ENCODE measurements at regions not wholly inside any gene's neighbourhood (a gene's known extent, or its start where the extent isn't known, plus 50 kb on each side); places are given as distances from the start of the nearest gene placed in this dataset.

DNA sequence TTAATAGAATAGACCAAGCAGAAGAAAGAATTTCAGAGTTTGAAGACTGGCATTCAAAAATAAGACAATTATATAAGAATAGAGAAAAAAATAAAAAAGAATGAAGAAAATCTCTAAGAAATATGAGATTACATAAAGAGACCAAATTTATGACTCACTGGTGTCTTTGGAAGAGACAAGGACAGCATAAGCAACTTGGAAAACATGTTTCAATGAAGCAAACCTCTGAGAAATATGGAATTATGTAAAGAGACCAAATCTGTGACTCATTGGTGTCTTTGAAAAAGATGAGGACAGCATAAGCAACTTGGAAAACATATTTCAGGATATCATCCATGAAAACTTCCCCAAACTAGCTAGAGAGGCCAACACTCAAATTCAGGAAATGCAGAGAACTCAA lies 60.4 kb upstream of the LYPLAL1 start:
- H3K27me3 Mint-ChIP-seq (ENCODE audit: low read depth in 3 of 3): peaks cover 3 to 6% (median 4%) of the 10 kb centered on the region in 3 donors

DNA sequence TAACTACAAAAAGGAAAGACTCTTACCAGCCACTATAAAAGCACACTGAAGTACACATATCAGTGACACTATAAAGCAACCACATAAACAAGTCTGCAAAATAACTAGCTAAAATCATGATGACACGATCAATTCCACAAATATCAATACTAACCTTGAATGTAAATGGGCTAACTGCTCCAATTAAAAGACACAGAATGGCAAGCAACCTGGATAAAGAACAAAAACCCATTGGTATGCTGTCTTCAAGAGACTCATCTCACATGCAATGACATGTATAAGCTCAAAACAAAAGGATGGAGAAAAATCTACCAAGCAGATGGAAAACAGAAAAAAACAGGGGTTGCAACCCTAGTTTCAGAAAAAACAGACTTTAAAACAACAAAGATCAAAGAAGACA lies 59.7 kb upstream of the LYPLAL1 start:
- WGBS (ENCODE audit: insufficient coverage): no CpG with 5 or more reads among the region's 1 CpG
- H3K36me3 Mint-ChIP-seq: no peaks in the 10 kb centered on the region
- no peaks in the 10 kb centered on the region for H3K4me1 Mint-ChIP-seq

More for the DNA sequence above, 60.4 kb upstream of the LYPLAL1 start:
- TF ChIP-seq, protein P1, sequence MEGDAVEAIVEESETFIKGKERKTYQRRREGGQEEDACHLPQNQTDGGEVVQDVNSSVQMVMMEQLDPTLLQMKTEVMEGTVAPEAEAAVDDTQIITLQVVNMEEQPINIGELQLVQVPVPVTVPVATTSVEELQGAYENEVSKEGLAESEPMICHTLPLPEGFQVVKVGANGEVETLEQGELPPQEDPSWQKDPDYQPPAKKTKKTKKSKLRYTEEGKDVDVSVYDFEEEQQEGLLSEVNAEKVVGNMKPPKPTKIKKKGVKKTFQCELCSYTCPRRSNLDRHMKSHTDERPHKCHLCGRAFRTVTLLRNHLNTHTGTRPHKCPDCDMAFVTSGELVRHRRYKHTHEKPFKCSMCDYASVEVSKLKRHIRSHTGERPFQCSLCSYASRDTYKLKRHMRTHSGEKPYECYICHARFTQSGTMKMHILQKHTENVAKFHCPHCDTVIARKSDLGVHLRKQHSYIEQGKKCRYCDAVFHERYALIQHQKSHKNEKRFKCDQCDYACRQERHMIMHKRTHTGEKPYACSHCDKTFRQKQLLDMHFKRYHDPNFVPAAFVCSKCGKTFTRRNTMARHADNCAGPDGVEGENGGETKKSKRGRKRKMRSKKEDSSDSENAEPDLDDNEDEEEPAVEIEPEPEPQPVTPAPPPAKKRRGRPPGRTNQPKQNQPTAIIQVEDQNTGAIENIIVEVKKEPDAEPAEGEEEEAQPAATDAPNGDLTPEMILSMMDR (IDR thresholded peaks at IDR 0.05): no peak
- no peak overlapping the region for H3K4me3 ChIP-seq (replicated peaks in 1 of 3; ENCODE audit: low read depth in 2 of 3, low read length in 3 of 3)
- no peak overlapping the region for H3K9ac ChIP-seq (ENCODE audit: insufficient read depth, low read length, poor library complexity, severe bottlenecking)
- H2AFZ ChIP-seq (ENCODE audit: insufficient read depth, low read depth, low read length, poor library complexity, severe bottlenecking): no peak overlapping the region
- no peaks in the 10 kb centered on the region for H3K4me1 Mint-ChIP-seq
- no peaks in the 10 kb centered on the region for H3K36me3 ChIP-seq (replicated peaks in 1 of 2; ENCODE audit: control insufficient read depth in 1 of 2, insufficient read depth in 2 of 2, low read length in 2 of 2)
- H3K27ac ChIP-seq (ENCODE audit: low read depth in 1 of 2, low read length in 2 of 2): no peak overlapping the region
- H3K79me2 ChIP-seq (ENCODE audit: insufficient read depth, low read length): no peaks in the 10 kb centered on the region
- H3K27me3 ChIP-seq (ENCODE audit: control insufficient read depth in 2 of 2, insufficient read depth in 2 of 2, low read length in 2 of 2): no peaks in the 10 kb centered on the region
- peaks cover 10 to 20% of the 10 kb centered on the region in 2 donors for H3K9me3 ChIP-seq (replicated peaks in 1 of 2; ENCODE audit: control insufficient read depth in 1 of 2, insufficient read depth in 1 of 2, low read length in 2 of 2)
- H4K20me1 ChIP-seq (ENCODE audit: insufficient read depth, low read length): no peaks in the 10 kb centered on the region
- H3K36me3 Mint-ChIP-seq: no peaks in the 10 kb centered on the region
- no peak for DNase-seq
- H3K4me2 ChIP-seq (replicated peaks; ENCODE audit: extremely low read depth, low read length, poor library complexity, severe bottlenecking): no peak overlapping the region
- no peak overlapping the region for H3K27ac Mint-ChIP-seq
- H3K9me3 Mint-ChIP-seq: peaks cover 10 to 25% (median 19%) of the 10 kb centered on the region in 7 donors
- peak overlapping the region in 1 of 2 donors; percentile 14 for H3K4me3 Mint-ChIP-seq
- intact Hi-C loops (cut with micrococcal nuclease): no loop called here
- no peaks in the 10 kb centered on the region for H3K4me1 ChIP-seq (ENCODE audit: control insufficient read depth in 1 of 2, insufficient read depth in 2 of 2, low read length in 2 of 2)

More for the DNA sequence above, 59.7 kb upstream of the LYPLAL1 start:
- Histone ChIP-seq H3K4me2 (replicated peaks; ENCODE audit: extremely low read depth, low read length, poor library complexity, severe bottlenecking) (no peak overlapping the region), H3K9ac (ENCODE audit: insufficient read depth, low read length, poor library complexity, severe bottlenecking) (no peak overlapping the region), H3K4me1 (ENCODE audit: control insufficient read depth in 1 of 2, insufficient read depth in 2 of 2, low read length in 2 of 2) (no peaks in the 10 kb centered on the region), H3K4me3 (replicated peaks in 1 of 3; ENCODE audit: low read depth in 2 of 3, low read length in 3 of 3) (no peak overlapping the region), H3K27ac (ENCODE audit: low read depth in 1 of 2, low read length in 2 of 2) (no peak overlapping the region), H3K36me3 (replicated peaks in 1 of 2; ENCODE audit: control insufficient read depth in 1 of 2, insufficient read depth in 2 of 2, low read length in 2 of 2) (no peaks in the 10 kb centered on the region), H3K9me3 (replicated peaks in 1 of 2; ENCODE audit: control insufficient read depth in 1 of 2, insufficient read depth in 1 of 2, low read length in 2 of 2) (peaks cover 10 to 20% of the 10 kb centered on the region in 2 donors), H3K79me2 (ENCODE audit: insufficient read depth, low read length) (no peaks in the 10 kb centered on the region), H3K27me3 (ENCODE audit: control insufficient read depth in 2 of 2, insufficient read depth in 2 of 2, low read length in 2 of 2) (no peaks in the 10 kb centered on the region), H2AFZ (ENCODE audit: insufficient read depth, low read depth, low read length, poor library complexity, severe bottlenecking) (no peak overlapping the region), H4K20me1 (ENCODE audit: insufficient read depth, low read length) (no peaks in the 10 kb centered on the region)
- peaks cover 10 to 25% (median 19%) of the 10 kb centered on the region in 7 donors for H3K9me3 Mint-ChIP-seq
- no peak for DNase-seq
- TF ChIP-seq, protein P1 (IDR thresholded peaks at IDR 0.05): no peak
- H3K27me3 Mint-ChIP-seq (ENCODE audit: low read depth in 3 of 3): peaks cover 0 to 3% (median 2%) of the 10 kb centered on the region in 3 donors
- intact Hi-C loops (cut with micrococcal nuclease): no loop called here
- no peak overlapping the region for H3K4me3 Mint-ChIP-seq
- H3K27ac Mint-ChIP-seq: no peak overlapping the region
